ENCODE measurements at regions not wholly inside any gene's neighbourhood (a gene's known extent, or its start where the extent isn't known, plus 50 kb on each side); places are given as distances from the start of the nearest gene placed in this dataset.

- H3K27me3 ChIP-seq (ENCODE audit: low read depth), result no peaks in the 10 kb centered on the region
- H3K4me1 ChIP-seq, result no peaks in the 10 kb centered on the region
- DNase-seq, result no peak
- H3K9me3 ChIP-seq, result no peaks in the 10 kb centered on the region
- no peaks in the 10 kb centered on the region for H3K36me3 ChIP-seq
- intact Hi-C loops (cut with DNase I), result no loop called here
- ATAC-seq, result no peak
- no peak overlapping the region for H3K27ac ChIP-seq
- H3K4me3 ChIP-seq, result no peak overlapping the region
- TF ChIP-seq, protein P1, sequence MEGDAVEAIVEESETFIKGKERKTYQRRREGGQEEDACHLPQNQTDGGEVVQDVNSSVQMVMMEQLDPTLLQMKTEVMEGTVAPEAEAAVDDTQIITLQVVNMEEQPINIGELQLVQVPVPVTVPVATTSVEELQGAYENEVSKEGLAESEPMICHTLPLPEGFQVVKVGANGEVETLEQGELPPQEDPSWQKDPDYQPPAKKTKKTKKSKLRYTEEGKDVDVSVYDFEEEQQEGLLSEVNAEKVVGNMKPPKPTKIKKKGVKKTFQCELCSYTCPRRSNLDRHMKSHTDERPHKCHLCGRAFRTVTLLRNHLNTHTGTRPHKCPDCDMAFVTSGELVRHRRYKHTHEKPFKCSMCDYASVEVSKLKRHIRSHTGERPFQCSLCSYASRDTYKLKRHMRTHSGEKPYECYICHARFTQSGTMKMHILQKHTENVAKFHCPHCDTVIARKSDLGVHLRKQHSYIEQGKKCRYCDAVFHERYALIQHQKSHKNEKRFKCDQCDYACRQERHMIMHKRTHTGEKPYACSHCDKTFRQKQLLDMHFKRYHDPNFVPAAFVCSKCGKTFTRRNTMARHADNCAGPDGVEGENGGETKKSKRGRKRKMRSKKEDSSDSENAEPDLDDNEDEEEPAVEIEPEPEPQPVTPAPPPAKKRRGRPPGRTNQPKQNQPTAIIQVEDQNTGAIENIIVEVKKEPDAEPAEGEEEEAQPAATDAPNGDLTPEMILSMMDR (IDR thresholded peaks at IDR 0.05), result no peak
Observed at GRCh38 chr1:38207906-38208305, 161.3 kb upstream of the POU3F1 start.

- DNase-seq (no peak), ATAC-seq (peak; percentile 17 to 20)
- Histone ChIP-seq H3K4me1 (no peaks in the 10 kb centered on the region), H3K4me3 (no peak overlapping the region), H3K27me3 (ENCODE audit: low read depth) (no peaks in the 10 kb centered on the region), H3K36me3 (no peaks in the 10 kb centered on the region), H3K27ac (no peak overlapping the region), H3K9me3 (no peaks in the 10 kb centered on the region)
- intact Hi-C loops (cut with DNase I), result no loop called here
- TF ChIP-seq, protein P1 (IDR thresholded peaks at IDR 0.05), result no peak
Observed at GRCh38 chr1:38207275-38207674, 160.7 kb upstream of the POU3F1 start.

DNA sequence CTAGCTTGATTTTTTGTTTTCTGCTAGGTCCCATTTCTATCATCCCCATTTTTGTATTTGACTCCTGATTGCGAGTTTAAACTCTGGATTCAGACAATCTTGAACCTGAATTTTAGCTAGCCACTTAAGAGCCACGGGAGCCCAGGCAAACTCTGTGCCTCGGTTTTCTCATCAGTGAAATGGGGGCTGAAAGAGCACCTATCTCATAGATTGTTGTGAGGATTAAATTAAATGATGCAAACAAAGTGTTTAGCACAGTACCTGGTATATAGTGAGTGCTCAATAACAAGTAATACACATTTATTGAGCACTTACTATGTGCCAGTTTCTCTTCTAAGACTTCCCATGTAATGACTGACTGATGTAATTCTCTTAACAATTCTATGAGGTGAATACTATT is 158.1 kb upstream of the POU3F1 start:
- H3K9me3 ChIP-seq, result peaks cover 6% of the 10 kb centered on the region
- H3K27me3 ChIP-seq (ENCODE audit: low read depth), result no peaks in the 10 kb centered on the region
- no peak overlapping the region for H3K27ac ChIP-seq
- TF ChIP-seq, protein P1 (IDR thresholded peaks at IDR 0.05), result no peak
- H3K36me3 ChIP-seq, result no peaks in the 10 kb centered on the region
- DNase-seq (no peak), ATAC-seq (no peak)
- no peak overlapping the region for H3K4me3 ChIP-seq
- H3K4me1 ChIP-seq, result no peaks in the 10 kb centered on the region
- intact Hi-C loops (cut with DNase I), result no loop called here

DNA sequence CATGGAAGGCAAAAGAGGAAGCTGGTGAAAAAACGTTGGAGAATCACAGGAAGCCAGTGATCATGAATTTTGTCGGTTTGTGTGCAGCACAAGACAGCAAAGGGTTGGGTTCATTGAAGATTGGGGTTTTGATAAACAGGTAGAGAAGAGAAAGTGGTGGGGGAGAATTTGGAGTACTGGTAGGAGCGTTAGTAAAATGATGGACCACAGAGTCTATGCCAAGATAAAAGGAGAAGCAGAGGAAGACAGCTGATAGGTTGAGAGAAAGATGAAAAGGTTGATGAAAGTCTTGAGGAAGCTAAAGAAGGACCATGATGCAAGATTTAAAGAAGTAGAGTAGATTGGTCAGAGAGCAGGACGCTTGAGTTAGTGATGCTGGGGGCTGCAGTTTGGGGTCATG is 156.8 kb upstream of the POU3F1 start:
- H3K27ac ChIP-seq, result no peak overlapping the region
- DNase-seq, result no peak
- ATAC-seq, result no peak
- H3K36me3 ChIP-seq, result no peaks in the 10 kb centered on the region
- peaks cover 6% of the 10 kb centered on the region for H3K9me3 ChIP-seq
- H3K4me3 ChIP-seq, result no peak overlapping the region
- TF ChIP-seq, protein P1 (IDR thresholded peaks at IDR 0.05), result no peak
- no peaks in the 10 kb centered on the region for H3K27me3 ChIP-seq (ENCODE audit: low read depth)
- no peaks in the 10 kb centered on the region for H3K4me1 ChIP-seq
- intact Hi-C loops (cut with DNase I), result no loop called here

- Histone ChIP-seq H3K36me3 (no peaks in the 10 kb centered on the region), H3K9me3 (peaks cover 6% of the 10 kb centered on the region), H3K4me1 (peaks cover 3% of the 10 kb centered on the region), H3K27me3 (ENCODE audit: low read depth) (no peaks in the 10 kb centered on the region), H3K4me3 (no peak overlapping the region), H3K27ac (no peak overlapping the region)
- ATAC-seq, result no peak
- no peak for DNase-seq
- TF ChIP-seq, protein P1 (IDR thresholded peaks at IDR 0.05), result no peak
- intact Hi-C loops (cut with DNase I), result no loop called here
Observed at GRCh38 chr1:38201431-38201830, 154.8 kb upstream of the POU3F1 start.

DNA sequence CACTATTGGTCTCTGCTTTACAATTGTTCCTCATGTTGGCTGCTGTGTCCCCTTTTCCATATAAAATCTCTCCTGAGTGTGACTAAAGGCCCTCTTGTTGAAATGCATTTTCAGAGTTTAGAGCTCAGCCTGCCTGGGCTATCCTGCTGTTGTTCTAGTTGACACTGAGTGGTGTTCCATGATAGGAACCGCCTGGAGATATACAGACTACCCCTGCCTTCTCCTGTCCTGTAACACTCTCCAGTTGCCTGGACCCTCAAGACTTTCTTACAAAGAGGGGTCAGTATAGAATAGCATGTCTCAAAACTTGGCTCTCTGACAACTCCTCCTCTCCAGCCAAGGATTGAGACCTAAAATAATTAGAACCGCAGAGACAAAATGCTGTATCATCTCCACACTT is 152.0 kb upstream of the POU3F1 start:
- Histone ChIP-seq H3K9me3 (peaks cover 6% of the 10 kb centered on the region), H3K36me3 (no peaks in the 10 kb centered on the region), H3K27me3 (ENCODE audit: low read depth) (no peaks in the 10 kb centered on the region), H3K4me3 (no peak overlapping the region), H3K27ac (no peak overlapping the region), H3K4me1 (peaks cover 15% of the 10 kb centered on the region)
- no peak for ATAC-seq
- no peak for DNase-seq
- intact Hi-C loops (cut with DNase I), result no loop called here
- TF ChIP-seq, protein P1 (IDR thresholded peaks at IDR 0.05), result no peak
